ENCODE measurements at regions not wholly inside any gene's neighbourhood (a gene's known extent, or its start where the extent isn't known, plus 50 kb on each side); places are given as distances from the start of the nearest gene placed in this dataset.

DNA sequence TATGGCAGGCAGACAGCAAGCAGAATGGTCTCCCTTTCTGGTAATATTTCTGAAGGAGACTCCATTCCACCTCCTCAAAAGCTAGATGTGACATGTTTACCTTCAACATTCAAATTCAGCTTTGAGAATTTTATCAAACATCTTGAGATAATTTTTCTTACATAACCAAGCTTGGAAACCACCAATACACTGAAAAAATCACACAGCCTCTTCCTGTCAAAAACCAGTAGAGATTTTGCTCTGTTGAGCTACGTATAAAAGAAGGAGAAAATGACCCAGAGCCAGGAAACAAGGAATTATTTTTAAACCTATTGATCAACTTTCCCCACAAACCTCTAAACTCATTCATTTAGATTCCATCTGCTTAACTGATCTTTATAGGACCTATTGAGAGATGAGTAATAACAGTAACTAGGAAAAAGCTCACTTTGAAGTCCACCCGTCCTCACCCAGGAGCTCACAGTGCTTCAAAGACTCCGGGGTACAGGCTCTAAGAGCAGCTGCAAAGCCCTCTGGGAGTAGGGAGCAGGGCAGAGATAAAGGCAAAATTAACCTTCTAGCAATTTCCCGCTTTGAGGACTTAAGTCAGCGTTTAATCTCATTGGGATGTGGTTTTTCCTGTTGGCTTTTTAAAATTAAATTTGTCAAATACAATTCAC lies 318.2 kb upstream of the RASGEF1B start:
- TF ChIP-seq, protein P1, sequence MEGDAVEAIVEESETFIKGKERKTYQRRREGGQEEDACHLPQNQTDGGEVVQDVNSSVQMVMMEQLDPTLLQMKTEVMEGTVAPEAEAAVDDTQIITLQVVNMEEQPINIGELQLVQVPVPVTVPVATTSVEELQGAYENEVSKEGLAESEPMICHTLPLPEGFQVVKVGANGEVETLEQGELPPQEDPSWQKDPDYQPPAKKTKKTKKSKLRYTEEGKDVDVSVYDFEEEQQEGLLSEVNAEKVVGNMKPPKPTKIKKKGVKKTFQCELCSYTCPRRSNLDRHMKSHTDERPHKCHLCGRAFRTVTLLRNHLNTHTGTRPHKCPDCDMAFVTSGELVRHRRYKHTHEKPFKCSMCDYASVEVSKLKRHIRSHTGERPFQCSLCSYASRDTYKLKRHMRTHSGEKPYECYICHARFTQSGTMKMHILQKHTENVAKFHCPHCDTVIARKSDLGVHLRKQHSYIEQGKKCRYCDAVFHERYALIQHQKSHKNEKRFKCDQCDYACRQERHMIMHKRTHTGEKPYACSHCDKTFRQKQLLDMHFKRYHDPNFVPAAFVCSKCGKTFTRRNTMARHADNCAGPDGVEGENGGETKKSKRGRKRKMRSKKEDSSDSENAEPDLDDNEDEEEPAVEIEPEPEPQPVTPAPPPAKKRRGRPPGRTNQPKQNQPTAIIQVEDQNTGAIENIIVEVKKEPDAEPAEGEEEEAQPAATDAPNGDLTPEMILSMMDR (IDR thresholded peaks at IDR 0.05) = no peak
- Mint-ChIP-seq H3K4me3 (no peak overlapping the region), H3K4me1 (peaks cover 5% of the 10 kb centered on the region), H3K27ac (no peak overlapping the region), H3K36me3 (ENCODE audit: low read depth) (no peaks in the 10 kb centered on the region), H3K9me3 (peaks cover 4% of the 10 kb centered on the region), H3K27me3 (ENCODE audit: low read depth, poor library complexity) (no peaks in the 10 kb centered on the region)
- DNase-seq = no peak

GRCh38 chr4:81789158-81789557 lies 317.5 kb upstream of the RASGEF1B start:
- H3K4me3 Mint-ChIP-seq = no peak overlapping the region
- no peaks in the 10 kb centered on the region for H3K36me3 Mint-ChIP-seq (ENCODE audit: low read depth)
- peaks cover 4% of the 10 kb centered on the region for H3K9me3 Mint-ChIP-seq
- TF ChIP-seq, protein P1 (IDR thresholded peaks at IDR 0.05) = no peak
- DNase-seq = no peak
- H3K27ac Mint-ChIP-seq = no peak overlapping the region
- H3K4me1 Mint-ChIP-seq = peaks cover 5% of the 10 kb centered on the region
- no peaks in the 10 kb centered on the region for H3K27me3 Mint-ChIP-seq (ENCODE audit: low read depth, poor library complexity)

DNA sequence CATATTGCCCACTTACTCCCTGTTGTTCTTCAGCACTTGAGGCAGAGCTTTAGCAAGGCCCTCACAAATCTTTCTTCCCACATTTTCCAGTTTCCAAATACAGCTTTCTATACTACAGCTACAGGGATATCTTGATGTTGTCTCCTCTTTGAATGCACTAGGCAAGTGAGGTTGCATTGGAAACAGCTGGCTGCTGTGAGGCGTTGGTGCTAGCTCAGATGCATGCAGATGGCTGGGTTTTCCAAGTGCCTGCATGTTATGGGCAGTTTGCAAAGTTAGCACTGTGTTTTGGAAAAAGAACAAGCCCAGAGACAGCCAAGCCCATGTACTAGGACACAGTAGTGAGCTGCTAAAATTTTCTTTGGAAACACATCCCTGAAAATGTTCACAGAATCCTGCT lies 315.1 kb upstream of the RASGEF1B start:
- H3K27me3 Mint-ChIP-seq (ENCODE audit: low read depth, poor library complexity) = no peaks in the 10 kb centered on the region
- no peak overlapping the region for H3K4me3 Mint-ChIP-seq
- peaks cover 5% of the 10 kb centered on the region for H3K4me1 Mint-ChIP-seq
- H3K27ac Mint-ChIP-seq = peak overlapping the region; percentile 27
- no peak for DNase-seq
- no peaks in the 10 kb centered on the region for H3K9me3 Mint-ChIP-seq
- no peaks in the 10 kb centered on the region for H3K36me3 Mint-ChIP-seq (ENCODE audit: low read depth)
- TF ChIP-seq, protein P1 (IDR thresholded peaks at IDR 0.05) = no peak

DNA sequence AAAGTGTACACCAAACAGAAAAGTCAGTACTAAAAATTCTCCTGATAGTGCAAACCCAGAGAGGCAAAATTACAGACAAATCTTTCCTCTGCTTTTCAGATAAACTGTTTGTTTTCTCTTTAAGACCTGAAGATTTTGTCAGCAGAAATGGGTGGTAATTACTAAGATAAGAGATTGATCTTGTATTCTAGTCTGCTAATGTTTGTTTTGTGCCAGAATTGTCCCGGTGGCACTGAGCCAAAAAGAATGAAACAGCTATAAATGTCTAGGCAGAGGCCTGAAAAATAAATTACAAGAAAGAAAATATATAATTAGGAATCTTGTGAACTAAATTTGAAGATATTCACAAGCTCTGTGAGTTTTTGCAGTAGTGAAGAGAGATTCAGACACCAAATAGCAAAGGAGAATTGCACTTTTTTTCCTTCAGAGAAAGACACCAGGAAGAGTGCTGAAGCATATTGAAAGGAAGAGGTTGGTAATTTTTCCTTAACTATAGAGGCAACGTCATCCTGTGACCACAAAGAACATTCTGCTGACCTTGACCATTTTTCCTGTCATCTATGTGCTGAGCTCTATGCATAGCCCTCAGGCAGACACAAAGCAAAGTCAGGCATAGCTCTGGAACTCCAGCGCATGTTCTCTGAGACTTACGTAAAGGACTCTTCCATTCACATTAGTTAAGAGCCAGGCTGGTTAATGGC lies 314.5 kb upstream of the RASGEF1B start:
- no peaks in the 10 kb centered on the region for H3K9me3 Mint-ChIP-seq
- H3K4me3 Mint-ChIP-seq = no peak overlapping the region
- DNase-seq = no peak
- no peaks in the 10 kb centered on the region for H3K27me3 Mint-ChIP-seq (ENCODE audit: low read depth, poor library complexity)
- no peaks in the 10 kb centered on the region for H3K36me3 Mint-ChIP-seq (ENCODE audit: low read depth)
- peak overlapping the region; percentile 27 for H3K27ac Mint-ChIP-seq
- H3K4me1 Mint-ChIP-seq = peaks cover 5% of the 10 kb centered on the region
- TF ChIP-seq, protein P1 (IDR thresholded peaks at IDR 0.05) = no peak

- TF ChIP-seq, protein P1 (IDR thresholded peaks at IDR 0.05) = no peak
- Mint-ChIP-seq H3K9me3 (no peaks in the 10 kb centered on the region), H3K4me3 (no peak overlapping the region), H3K27me3 (ENCODE audit: low read depth, poor library complexity) (no peaks in the 10 kb centered on the region), H3K36me3 (ENCODE audit: low read depth) (no peaks in the 10 kb centered on the region), H3K27ac (no peak overlapping the region), H3K4me1 (peaks cover 5% of the 10 kb centered on the region)
- DNase-seq = no peak
Observed at GRCh38 chr4:81785338-81785737, 313.6 kb upstream of the RASGEF1B start.

- no peaks in the 10 kb centered on the region for H3K36me3 Mint-ChIP-seq (ENCODE audit: low read depth)
- H3K4me1 Mint-ChIP-seq = no peaks in the 10 kb centered on the region
- H3K9me3 Mint-ChIP-seq = no peaks in the 10 kb centered on the region
- no peaks in the 10 kb centered on the region for H3K27me3 Mint-ChIP-seq (ENCODE audit: low read depth, poor library complexity)
- TF ChIP-seq, protein P1 (IDR thresholded peaks at IDR 0.05) = no peak
- DNase-seq = no peak
- H3K4me3 Mint-ChIP-seq = no peak overlapping the region
- no peak overlapping the region for H3K27ac Mint-ChIP-seq
Observed at GRCh38 chr4:81783558-81783957, 311.9 kb upstream of the RASGEF1B start.

All from nephron progenitor cell (in vitro differentiated cells).